Ectodermal cell (in vitro differentiated cells): ENCODE measurements at regions not wholly inside any gene's neighbourhood (a gene's known extent, or its start where the extent isn't known, plus 50 kb on each side); places are given as distances from the start of the nearest gene placed in this dataset.
"Not testable (repeated sequence)": the region's sequence is repeated elsewhere in the genome, so short reads cannot be mapped to it uniquely, and the experiment has no call there.

Experiments
- H3K27ac ChIP-seq: 2 replicates; pipeline ENCODE4 v1.7.0; 2013; ENCODE audit warnings: mild to moderate bottlenecking, low read depth, low read length; ENCODE audit not compliant: insufficient read depth, poor library complexity, severe bottlenecking
- H3K27me3 ChIP-seq: 2 replicates; pipeline ENCODE4 v1.7.0; 2013; ENCODE audit warnings: mild to moderate bottlenecking, low read length; ENCODE audit not compliant: insufficient read depth, control insufficient read depth, poor library complexity, severe bottlenecking
- H3K36me3 ChIP-seq: one replicate; pipeline ENCODE4 v1.7.0; 2013; ENCODE audit warnings: low read length; ENCODE audit not compliant: control insufficient read depth, insufficient read depth
- H3K4me1 ChIP-seq: one replicate; pipeline ENCODE4 v1.7.0; 2013; ENCODE audit warnings: low read length; ENCODE audit not compliant: control insufficient read depth, insufficient read depth
- H3K4me3 ChIP-seq: 2 replicates; pipeline ENCODE4 v1.7.0; 2013; ENCODE audit warnings: low read depth, low read length, control low read depth; ENCODE audit not compliant: insufficient read depth
- H3K9me3 ChIP-seq: 2 replicates; pipeline ENCODE4 v1.7.0; 2013; ENCODE audit warnings: mild to moderate bottlenecking, low read length, moderate library complexity; ENCODE audit not compliant: control insufficient read depth
- WGBS, 2 experiments: methylation state at CpG; one replicate each; pipeline ENCODE4 v1.1.7; 2013; ENCODE audit warnings: missing lambda C conversion rate in 2 of 2; 5-methylcytosine and 5-hydroxymethylcytosine counted together

- H3K4me1 ChIP-seq = no peaks in the 10 kb centered on the region
- WGBS, 2 experiments = 96% methylated on average over 2 of the region's 2 CpGs; no CpG with 5 or more reads in 1 of the 2 experiments
- no peaks in the 10 kb centered on the region for H3K36me3 ChIP-seq
- H3K27ac ChIP-seq = no peak overlapping the region
- H3K27me3 ChIP-seq = no peaks in the 10 kb centered on the region
- no peak overlapping the region for H3K4me3 ChIP-seq
- H3K9me3 ChIP-seq = no peaks in the 10 kb centered on the region
These were observed 647.0 kb upstream of the SGO1 start for GRCh38 chr3:20832963-20833362.

- H3K9me3 ChIP-seq = no peaks in the 10 kb centered on the region
- H3K27ac ChIP-seq = no peak overlapping the region
- H3K4me1 ChIP-seq = no peaks in the 10 kb centered on the region
- no peaks in the 10 kb centered on the region for H3K27me3 ChIP-seq
- no peak overlapping the region for H3K4me3 ChIP-seq
- H3K36me3 ChIP-seq = no peaks in the 10 kb centered on the region
These were observed 636.2 kb upstream of the SGO1 start for GRCh38 chr3:20822251-20822650.

DNA sequence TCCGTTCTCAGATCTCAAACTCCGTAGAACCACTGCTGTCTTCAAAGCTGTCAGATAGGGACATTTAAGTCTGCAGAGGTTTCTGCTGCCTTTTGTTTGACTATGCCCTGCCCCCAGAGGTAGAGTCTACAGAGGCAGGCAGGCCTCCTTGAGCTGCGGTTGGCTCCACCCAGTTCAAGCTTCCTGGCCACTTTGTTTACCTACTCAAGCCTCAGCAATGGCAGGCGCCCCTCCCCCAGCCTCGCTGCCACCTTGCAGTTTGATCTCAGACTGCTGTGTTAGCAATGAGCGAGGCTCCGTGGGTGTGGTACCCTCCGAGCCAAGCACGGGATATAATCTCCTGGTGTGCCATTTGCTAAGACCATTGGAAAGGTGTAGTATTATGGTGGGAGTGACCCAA, 634.9 kb upstream of the SGO1 start:
- not testable (repeated sequence) for H3K27me3 ChIP-seq, H3K36me3 ChIP-seq, H3K9me3 ChIP-seq, H3K27ac ChIP-seq, H3K4me1 ChIP-seq, H3K4me3 ChIP-seq
- WGBS, 2 experiments = 94 to 96% methylated on average over 9 of the region's 9 CpGs

- Histone ChIP-seq H3K27me3 (no peaks in the 10 kb centered on the region), H3K36me3 (no peaks in the 10 kb centered on the region), H3K4me3 (no peak overlapping the region), H3K4me1 (no peaks in the 10 kb centered on the region), H3K27ac (no peak overlapping the region), H3K9me3 (no peaks in the 10 kb centered on the region)
- 93 to 98% methylated on average over 2 of the region's 2 CpGs for WGBS, 2 experiments
These were observed 625.6 kb upstream of the SGO1 start for GRCh38 chr3:20811631-20812030.

DNA sequence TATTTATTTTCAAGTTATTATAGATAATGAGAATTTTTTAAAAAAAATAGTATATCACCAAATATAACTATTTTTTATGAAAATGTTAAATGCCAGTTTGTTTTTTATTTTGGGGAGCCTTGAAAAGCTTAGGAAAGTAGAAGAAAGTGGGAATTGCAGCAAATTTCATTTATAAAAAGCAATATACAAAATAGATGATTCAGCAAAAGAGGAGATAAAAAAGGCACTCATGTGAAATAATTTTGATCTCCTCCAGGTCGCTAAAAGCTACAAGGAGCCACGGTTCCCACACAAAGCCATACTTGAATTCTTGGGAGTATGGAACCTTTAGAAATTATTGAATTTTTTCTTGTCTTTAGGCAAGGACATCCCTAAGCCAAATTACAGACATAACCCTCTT, 625.0 kb upstream of the SGO1 start:
- no peak overlapping the region for H3K27ac ChIP-seq
- no peaks in the 10 kb centered on the region for H3K36me3 ChIP-seq
- whole genome bisulfite sequencing, 2 experiments = 93 to 94% methylated on average over 2 of the region's 2 CpGs
- H3K27me3 ChIP-seq = no peaks in the 10 kb centered on the region
- no peaks in the 10 kb centered on the region for H3K9me3 ChIP-seq
- H3K4me3 ChIP-seq = no peak overlapping the region
- H3K4me1 ChIP-seq = no peaks in the 10 kb centered on the region

DNA sequence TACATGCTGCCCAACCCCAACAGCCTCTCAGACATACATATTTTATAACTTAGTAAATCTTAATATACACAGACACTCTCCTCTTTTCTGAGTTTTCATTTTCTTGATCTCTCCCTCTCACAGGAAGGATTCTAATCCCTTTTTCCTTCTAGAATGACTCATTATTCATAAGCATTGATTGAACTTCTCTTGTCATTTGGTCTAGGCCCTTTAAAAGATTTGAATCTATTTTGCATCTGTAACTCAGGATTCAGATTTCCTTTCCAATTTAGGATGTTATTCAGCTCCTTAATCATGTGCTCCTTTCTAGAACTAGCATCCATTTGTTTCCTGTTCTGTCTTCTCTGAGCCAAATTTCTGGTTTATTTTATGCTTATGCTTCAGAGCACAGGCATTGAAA, 624.5 kb upstream of the SGO1 start:
- no peaks in the 10 kb centered on the region for H3K4me1 ChIP-seq
- no peak overlapping the region for H3K4me3 ChIP-seq
- H3K27me3 ChIP-seq = no peaks in the 10 kb centered on the region
- no peaks in the 10 kb centered on the region for H3K36me3 ChIP-seq
- H3K27ac ChIP-seq = no peak overlapping the region
- no peaks in the 10 kb centered on the region for H3K9me3 ChIP-seq

GRCh38 chr3:20809356-20809755, 623.4 kb upstream of the SGO1 start:
- no peaks in the 10 kb centered on the region for H3K4me1 ChIP-seq
- H3K4me3 ChIP-seq = no peak overlapping the region
- H3K27ac ChIP-seq = no peak overlapping the region
- H3K27me3 ChIP-seq = no peaks in the 10 kb centered on the region
- WGBS, 2 experiments = 90 to 94% methylated on average over 3 of the region's 3 CpGs
- no peaks in the 10 kb centered on the region for H3K36me3 ChIP-seq
- no peaks in the 10 kb centered on the region for H3K9me3 ChIP-seq

- no peaks in the 10 kb centered on the region for H3K9me3 ChIP-seq
- WGBS, 2 experiments = 95 to 97% methylated on average over 2 of the region's 2 CpGs
These were observed 622.9 kb upstream of the SGO1 start for GRCh38 chr3:20808864-20809263.

DNA sequence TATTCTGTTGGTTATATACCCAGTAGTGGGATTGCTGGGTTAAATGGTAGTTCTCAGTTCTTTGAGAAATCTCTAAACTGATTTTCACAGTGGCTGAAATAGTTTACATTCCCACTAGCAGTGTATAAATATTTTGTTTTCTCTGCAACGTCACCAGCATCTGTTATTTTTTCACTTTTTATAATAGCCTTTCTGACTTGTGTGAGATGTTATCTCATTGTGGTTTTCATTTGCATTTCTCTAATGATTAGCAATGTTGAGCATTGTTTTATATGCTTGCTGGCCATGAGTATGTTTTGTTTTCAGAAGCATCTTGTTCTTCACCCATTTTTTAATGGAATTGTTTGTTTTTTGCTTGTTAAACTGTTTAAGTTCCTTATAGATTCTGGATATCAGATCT, 612.7 kb upstream of the SGO1 start:
- no peak overlapping the region for H3K4me3 ChIP-seq
- no peaks in the 10 kb centered on the region for H3K36me3 ChIP-seq
- H3K4me1 ChIP-seq = no peaks in the 10 kb centered on the region
- H3K9me3 ChIP-seq = peaks cover 2% of the 10 kb centered on the region
- H3K27ac ChIP-seq = no peak overlapping the region
- 100% methylated on average over 1 of the region's 1 CpG; no CpG with 5 or more reads in 1 of the 2 experiments for WGBS, 2 experiments
- no peaks in the 10 kb centered on the region for H3K27me3 ChIP-seq

More at GRCh38 chr3:20808864-20809263, 622.9 kb upstream of the SGO1 start:
- Histone ChIP-seq H3K27ac (no peak overlapping the region), H3K36me3 (no peaks in the 10 kb centered on the region), H3K4me1 (no peaks in the 10 kb centered on the region), H3K27me3 (no peaks in the 10 kb centered on the region), H3K4me3 (no peak overlapping the region)

- no peak overlapping the region for H3K4me3 ChIP-seq
- 84 to 90% methylated on average over 3 to 4 of the region's 4 CpGs for WGBS, 2 experiments
- H3K4me1 ChIP-seq = no peaks in the 10 kb centered on the region
- no peaks in the 10 kb centered on the region for H3K9me3 ChIP-seq
- no peaks in the 10 kb centered on the region for H3K27me3 ChIP-seq
- H3K36me3 ChIP-seq = no peaks in the 10 kb centered on the region
- H3K27ac ChIP-seq = no peak overlapping the region
These were observed 601.0 kb upstream of the SGO1 start for GRCh38 chr3:20787005-20787404.

DNA sequence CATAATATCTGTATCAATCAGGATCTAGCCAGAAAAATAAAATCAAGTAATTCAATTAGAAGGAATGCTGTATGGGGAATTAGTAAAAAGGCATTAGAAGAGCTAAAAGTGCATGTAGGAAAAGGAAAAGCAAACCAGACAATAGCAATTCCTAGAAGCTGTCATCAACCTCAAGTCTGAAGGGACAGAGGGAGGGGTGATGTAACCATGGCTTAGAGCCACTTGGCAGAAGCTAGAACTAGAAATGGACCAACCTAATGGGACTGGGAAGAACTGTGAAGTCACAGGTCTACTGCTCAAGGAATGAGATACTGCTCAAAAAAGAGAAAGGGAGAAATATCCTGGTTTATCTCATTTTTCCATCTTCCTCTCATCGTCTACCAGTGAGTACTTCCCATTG, 590.7 kb upstream of the SGO1 start:
- no peaks in the 10 kb centered on the region for H3K27me3 ChIP-seq
- no peak overlapping the region for H3K27ac ChIP-seq
- no peaks in the 10 kb centered on the region for H3K36me3 ChIP-seq
- 100% methylated on average over 1 of the region's 1 CpG; no CpG with 5 or more reads in 1 of the 2 experiments for WGBS, 2 experiments
- no peak overlapping the region for H3K4me3 ChIP-seq
- H3K4me1 ChIP-seq = no peaks in the 10 kb centered on the region
- H3K9me3 ChIP-seq = no peaks in the 10 kb centered on the region
